ENCODE measurements at regions not wholly inside any gene's neighbourhood (a gene's known extent, or its start where the extent isn't known, plus 50 kb on each side); places are given as distances from the start of the nearest gene placed in this dataset.

DNA sequence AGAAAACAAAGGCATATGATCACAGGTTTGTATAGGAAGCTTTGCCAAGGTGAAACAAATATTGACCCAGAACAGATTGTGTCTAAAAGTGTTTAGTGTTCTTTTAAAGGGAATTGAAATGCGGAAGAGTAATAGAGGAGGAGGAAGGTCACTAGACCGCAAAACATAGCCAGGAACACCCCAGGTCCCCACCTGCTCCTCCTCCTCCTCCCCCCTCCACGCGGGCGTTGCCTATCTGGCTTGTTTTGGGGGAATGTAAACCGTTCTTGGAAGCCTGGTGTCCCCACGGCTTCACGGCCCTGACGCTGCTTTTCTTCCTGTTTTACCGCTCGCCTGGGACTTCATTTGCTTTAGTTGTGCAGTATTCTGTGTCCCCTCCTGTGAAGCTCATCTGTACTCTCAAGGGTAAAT is 81.0 kb upstream of the PFKP start:
- TF ChIP-seq, protein P1, sequence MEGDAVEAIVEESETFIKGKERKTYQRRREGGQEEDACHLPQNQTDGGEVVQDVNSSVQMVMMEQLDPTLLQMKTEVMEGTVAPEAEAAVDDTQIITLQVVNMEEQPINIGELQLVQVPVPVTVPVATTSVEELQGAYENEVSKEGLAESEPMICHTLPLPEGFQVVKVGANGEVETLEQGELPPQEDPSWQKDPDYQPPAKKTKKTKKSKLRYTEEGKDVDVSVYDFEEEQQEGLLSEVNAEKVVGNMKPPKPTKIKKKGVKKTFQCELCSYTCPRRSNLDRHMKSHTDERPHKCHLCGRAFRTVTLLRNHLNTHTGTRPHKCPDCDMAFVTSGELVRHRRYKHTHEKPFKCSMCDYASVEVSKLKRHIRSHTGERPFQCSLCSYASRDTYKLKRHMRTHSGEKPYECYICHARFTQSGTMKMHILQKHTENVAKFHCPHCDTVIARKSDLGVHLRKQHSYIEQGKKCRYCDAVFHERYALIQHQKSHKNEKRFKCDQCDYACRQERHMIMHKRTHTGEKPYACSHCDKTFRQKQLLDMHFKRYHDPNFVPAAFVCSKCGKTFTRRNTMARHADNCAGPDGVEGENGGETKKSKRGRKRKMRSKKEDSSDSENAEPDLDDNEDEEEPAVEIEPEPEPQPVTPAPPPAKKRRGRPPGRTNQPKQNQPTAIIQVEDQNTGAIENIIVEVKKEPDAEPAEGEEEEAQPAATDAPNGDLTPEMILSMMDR (IDR thresholded peaks at IDR 0.05; ENCODE audit: unreplicated experiment in 3 of 3): no peak
- H3K9me3 Mint-ChIP-seq: peaks cover 7% of the 10 kb centered on the region
- no peaks in the 10 kb centered on the region for H3K4me1 Mint-ChIP-seq
- H3K27me3 Mint-ChIP-seq (ENCODE audit: low read depth): peaks cover 33% of the 10 kb centered on the region
- no peaks in the 10 kb centered on the region for H3K36me3 Mint-ChIP-seq (ENCODE audit: low read depth)
- H3K4me3 Mint-ChIP-seq: no peak overlapping the region
- no peak overlapping the region for H3K27ac Mint-ChIP-seq

DNA sequence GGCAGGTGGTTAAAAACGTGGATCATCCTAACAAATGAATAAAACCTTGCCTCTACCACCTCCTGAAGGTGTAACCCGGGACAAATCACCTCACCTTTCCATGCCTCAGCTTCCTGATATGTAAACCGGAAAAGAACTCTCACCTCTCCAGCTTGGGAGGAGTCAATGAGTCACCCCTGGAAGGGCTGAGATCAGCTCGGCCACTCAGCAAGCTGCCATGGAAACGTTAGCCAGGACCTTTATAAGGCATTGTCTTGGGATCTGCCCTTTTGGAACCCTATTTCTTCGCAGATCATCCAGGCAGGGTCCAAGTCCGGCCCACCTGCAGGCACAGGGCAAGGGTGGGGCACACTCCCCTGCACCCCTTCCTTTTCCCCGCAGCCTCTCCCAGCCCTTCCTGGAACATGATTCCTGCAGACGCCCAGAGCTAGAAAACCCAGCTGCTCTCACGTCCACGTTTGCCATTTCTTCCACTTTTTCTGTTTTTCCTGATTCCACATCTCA is 81.6 kb upstream of the PFKP start:
- H3K4me3 Mint-ChIP-seq: no peak overlapping the region
- peaks cover 35% of the 10 kb centered on the region for H3K27me3 Mint-ChIP-seq (ENCODE audit: low read depth)
- no peaks in the 10 kb centered on the region for H3K36me3 Mint-ChIP-seq (ENCODE audit: low read depth)
- H3K4me1 Mint-ChIP-seq: no peaks in the 10 kb centered on the region
- H3K9me3 Mint-ChIP-seq: peaks cover 7% of the 10 kb centered on the region
- TF ChIP-seq, protein P1 (IDR thresholded peaks at IDR 0.05; ENCODE audit: unreplicated experiment in 3 of 3): no peak
- H3K27ac Mint-ChIP-seq: no peak overlapping the region

DNA sequence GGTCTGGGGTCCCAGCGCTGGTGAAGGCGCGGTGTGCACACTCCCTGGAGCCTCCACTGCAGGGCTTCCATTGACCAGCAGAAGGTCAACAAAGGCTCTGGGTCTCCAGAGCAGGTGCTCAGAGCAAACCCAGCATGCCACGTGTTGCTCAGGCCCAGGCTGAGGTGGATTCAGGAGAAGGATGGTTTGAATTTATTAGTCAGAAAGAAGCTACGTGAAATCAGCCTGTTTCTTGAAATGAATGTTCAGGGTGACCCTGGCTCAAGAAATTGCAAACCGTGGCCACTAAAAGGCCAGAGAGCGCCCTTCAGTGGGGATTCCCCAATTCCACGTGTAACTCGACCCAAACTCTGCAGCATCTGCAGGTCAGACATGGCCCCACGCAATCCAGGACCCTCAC is 82.7 kb upstream of the PFKP start:
- no peak overlapping the region for H3K4me3 Mint-ChIP-seq
- no peaks in the 10 kb centered on the region for H3K4me1 Mint-ChIP-seq
- peaks cover 7% of the 10 kb centered on the region for H3K9me3 Mint-ChIP-seq
- H3K27me3 Mint-ChIP-seq (ENCODE audit: low read depth): peaks cover 37% of the 10 kb centered on the region
- no peaks in the 10 kb centered on the region for H3K36me3 Mint-ChIP-seq (ENCODE audit: low read depth)
- TF ChIP-seq, protein P1 (IDR thresholded peaks at IDR 0.05; ENCODE audit: unreplicated experiment in 3 of 3): no peak
- no peak overlapping the region for H3K27ac Mint-ChIP-seq

DNA sequence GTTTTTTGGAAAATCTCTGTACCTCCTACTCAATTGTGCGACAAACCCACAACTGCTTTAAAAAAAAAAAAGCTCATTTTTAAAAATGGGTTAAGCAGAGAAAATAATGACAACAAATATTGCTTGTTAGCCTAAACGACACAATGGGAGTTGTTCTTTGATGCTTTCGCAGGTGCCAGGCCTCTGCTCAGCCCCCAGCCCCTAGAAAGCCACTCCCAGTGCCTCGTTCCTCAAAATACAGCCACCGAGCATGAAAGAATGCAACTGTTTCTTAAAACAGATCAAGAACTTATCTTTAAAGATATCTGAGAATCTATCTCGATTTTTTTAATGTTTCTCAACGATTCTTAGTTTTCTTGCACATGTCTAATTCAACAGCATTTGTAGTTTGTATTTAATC is 85.2 kb upstream of the PFKP start:
- H3K27ac Mint-ChIP-seq: no peak overlapping the region
- no peaks in the 10 kb centered on the region for H3K36me3 Mint-ChIP-seq (ENCODE audit: low read depth)
- no peaks in the 10 kb centered on the region for H3K9me3 Mint-ChIP-seq
- peaks cover 20% of the 10 kb centered on the region for H3K27me3 Mint-ChIP-seq (ENCODE audit: low read depth)
- TF ChIP-seq, protein P1 (IDR thresholded peaks at IDR 0.05; ENCODE audit: unreplicated experiment in 3 of 3): no peak
- no peak overlapping the region for H3K4me3 Mint-ChIP-seq
- no peaks in the 10 kb centered on the region for H3K4me1 Mint-ChIP-seq

DNA sequence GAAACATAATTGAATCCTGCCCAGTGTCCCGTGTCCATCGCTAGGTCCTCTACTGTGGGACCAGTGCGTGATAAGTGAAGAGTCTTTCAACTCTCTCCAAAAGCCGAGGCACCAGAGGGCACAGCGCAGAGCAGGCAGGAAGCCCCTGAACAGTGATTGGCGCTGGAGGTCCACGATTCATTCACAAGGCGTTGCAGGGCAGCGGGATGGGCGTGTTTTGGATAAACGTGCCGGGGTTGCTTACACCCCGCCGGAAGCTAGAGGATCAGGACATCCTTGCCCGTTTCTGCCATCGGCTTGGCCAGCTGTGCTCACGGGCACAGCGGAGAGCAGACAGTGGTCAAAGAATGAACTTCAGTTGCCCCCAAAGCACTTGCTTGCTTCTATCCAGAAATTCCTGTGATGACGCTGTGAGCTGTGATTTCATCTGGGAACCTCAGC is 86.0 kb upstream of the PFKP start:
- Mint-ChIP-seq H3K4me3 (no peak overlapping the region), H3K27me3 (ENCODE audit: low read depth) (peaks cover 14% of the 10 kb centered on the region)
- TF ChIP-seq, protein P1 (IDR thresholded peaks at IDR 0.05; ENCODE audit: unreplicated experiment in 3 of 3): no peak

DNA sequence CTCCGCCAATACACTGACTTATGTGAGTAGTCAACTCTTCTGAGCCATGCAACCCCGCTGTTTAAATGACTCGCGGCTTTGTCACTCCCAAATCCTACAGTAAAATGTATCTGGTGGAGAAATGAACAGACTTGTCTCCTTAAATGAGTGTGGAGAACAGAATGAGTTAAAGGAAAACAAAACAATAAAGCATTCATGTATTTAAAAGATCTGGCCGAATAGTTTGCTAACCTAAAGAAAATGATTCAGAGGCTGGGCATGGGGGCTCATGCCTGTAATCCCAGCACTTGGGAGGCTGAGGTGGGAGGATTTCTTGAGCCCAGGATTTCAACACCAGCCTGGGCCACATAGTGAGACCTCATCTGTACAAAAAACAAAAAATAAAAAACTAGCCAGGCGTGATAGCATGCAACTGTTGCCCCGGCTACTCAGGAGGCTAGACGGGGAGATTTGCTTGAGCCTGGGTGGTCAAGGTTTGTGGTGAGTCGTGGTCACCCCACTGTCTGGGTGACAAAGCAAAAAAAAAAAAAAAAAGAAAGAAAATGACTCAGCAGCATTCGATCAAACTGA is 86.5 kb upstream of the PFKP start:
- no peaks in the 10 kb centered on the region for H3K9me3 Mint-ChIP-seq
- H3K4me3 Mint-ChIP-seq: no peak overlapping the region
- H3K27ac Mint-ChIP-seq: no peak overlapping the region
- TF ChIP-seq, protein P1 (IDR thresholded peaks at IDR 0.05; ENCODE audit: unreplicated experiment in 3 of 3): no peak
- no peaks in the 10 kb centered on the region for H3K4me1 Mint-ChIP-seq
- no peaks in the 10 kb centered on the region for H3K36me3 Mint-ChIP-seq (ENCODE audit: low read depth)
- peaks cover 14% of the 10 kb centered on the region for H3K27me3 Mint-ChIP-seq (ENCODE audit: low read depth)

More for the DNA sequence above, 86.0 kb upstream of the PFKP start:
- H3K4me1 Mint-ChIP-seq: no peaks in the 10 kb centered on the region
- no peak overlapping the region for H3K27ac Mint-ChIP-seq
- no peaks in the 10 kb centered on the region for H3K9me3 Mint-ChIP-seq
- no peaks in the 10 kb centered on the region for H3K36me3 Mint-ChIP-seq (ENCODE audit: low read depth)

Data from nephron (organoid).